ENCODE measurements at regions not wholly inside any gene's neighbourhood (a gene's known extent, or its start where the extent isn't known, plus 50 kb on each side); places are given as distances from the start of the nearest gene placed in this dataset.
"Not testable (repeated sequence)": the region's sequence is repeated elsewhere in the genome, so short reads cannot be mapped to it uniquely, and the experiment has no call there.

- no peak overlapping the region for H3K4me3 ChIP-seq
- H3K27ac ChIP-seq: no peak overlapping the region
- H3K4me1 ChIP-seq: no peaks in the 10 kb centered on the region
- no peaks in the 10 kb centered on the region for H3K9me3 ChIP-seq (replicated peaks in 1 of 11)
- H3K27me3 ChIP-seq: no peaks in the 10 kb centered on the region
- H4K20me1 ChIP-seq: no peaks in the 10 kb centered on the region
- no peak for TF ChIP-seq Cebpa-rat (IDR thresholded peaks at IDR 0.05)
- H3K9ac ChIP-seq: no peak overlapping the region
- H3K4me2 ChIP-seq: no peak overlapping the region
- H3K36me3 ChIP-seq: no peaks in the 10 kb centered on the region
Observed at GRCh38 chr2:193240752-193241151, 1046.0 kb upstream of the TMEFF2 start.

GRCh38 chr2:193231634-193232033 lies 1036.9 kb upstream of the TMEFF2 start:
- no peak overlapping the region for H3K4me3 ChIP-seq
- no peaks in the 10 kb centered on the region for H4K20me1 ChIP-seq
- H3K27ac ChIP-seq: no peak overlapping the region
- TF ChIP-seq Cebpa-rat (IDR thresholded peaks at IDR 0.05): no peak
- H3K36me3 ChIP-seq: no peaks in the 10 kb centered on the region
- H3K9me3 ChIP-seq (replicated peaks in 1 of 11): no peaks in the 10 kb centered on the region
- H3K9ac ChIP-seq: no peak overlapping the region
- H3K4me1 ChIP-seq: no peaks in the 10 kb centered on the region
- no peaks in the 10 kb centered on the region for H3K27me3 ChIP-seq
- H3K4me2 ChIP-seq: no peak overlapping the region; a peak in 1 of 22 replicates

GRCh38 chr2:193228276-193228675 lies 1033.5 kb upstream of the TMEFF2 start:
- H4K20me1 ChIP-seq: no peaks in the 10 kb centered on the region
- H3K9ac ChIP-seq: no peak overlapping the region
- H3K27ac ChIP-seq: no peak overlapping the region
- no peaks in the 10 kb centered on the region for H3K4me1 ChIP-seq
- no peaks in the 10 kb centered on the region for H3K9me3 ChIP-seq (replicated peaks in 1 of 11)
- no peak for TF ChIP-seq Cebpa-rat (IDR thresholded peaks at IDR 0.05)
- H3K4me2 ChIP-seq: no peak overlapping the region
- no peaks in the 10 kb centered on the region for H3K27me3 ChIP-seq
- no peak overlapping the region for H3K4me3 ChIP-seq
- H3K36me3 ChIP-seq: no peaks in the 10 kb centered on the region

GRCh38 chr2:193222454-193222853 lies 1027.7 kb upstream of the TMEFF2 start:
- no peak for TF ChIP-seq Cebpa-rat (IDR thresholded peaks at IDR 0.05)
- H3K27ac ChIP-seq: no peak overlapping the region
- no peak overlapping the region for H3K9ac ChIP-seq
- H3K9me3 ChIP-seq (replicated peaks in 1 of 11): no peaks in the 10 kb centered on the region
- H4K20me1 ChIP-seq: no peaks in the 10 kb centered on the region
- H3K36me3 ChIP-seq: no peaks in the 10 kb centered on the region
- H3K4me1 ChIP-seq: no peaks in the 10 kb centered on the region
- H3K4me2 ChIP-seq: no peak overlapping the region
- no peak overlapping the region for H3K4me3 ChIP-seq
- no peaks in the 10 kb centered on the region for H3K27me3 ChIP-seq

- H3K4me1 ChIP-seq: no peaks in the 10 kb centered on the region
- H3K9ac ChIP-seq: no peak overlapping the region
- no peaks in the 10 kb centered on the region for H3K9me3 ChIP-seq (replicated peaks in 1 of 11)
- no peak overlapping the region for H3K4me3 ChIP-seq
- H3K27me3 ChIP-seq: no peaks in the 10 kb centered on the region
- H3K36me3 ChIP-seq: no peaks in the 10 kb centered on the region
- no peak overlapping the region for H3K27ac ChIP-seq
- H3K4me2 ChIP-seq: no peak overlapping the region
- no peak for TF ChIP-seq Cebpa-rat (IDR thresholded peaks at IDR 0.05)
- H4K20me1 ChIP-seq: no peaks in the 10 kb centered on the region
Observed at GRCh38 chr2:193219413-193219812, 1024.7 kb upstream of the TMEFF2 start.

GRCh38 chr2:193201583-193201982 lies 1006.9 kb upstream of the TMEFF2 start:
- Histone ChIP-seq H3K27me3 (no peaks in the 10 kb centered on the region), H3K9ac (no peak overlapping the region), H3K4me3 (no peak overlapping the region), H3K4me1 (no peaks in the 10 kb centered on the region), H3K36me3 (no peaks in the 10 kb centered on the region), H3K27ac (no peak overlapping the region), H3K4me2 (no peak overlapping the region), H3K9me3 (replicated peaks in 1 of 11) (peaks cover 0 to 11% (median 0%) of the 10 kb centered on the region in 11 experiments; a peak in 3 of 22 replicates), H4K20me1 (no peaks in the 10 kb centered on the region)
- no peak for TF ChIP-seq Cebpa-rat (IDR thresholded peaks at IDR 0.05)

GRCh38 chr2:193199322-193199721 lies 1004.6 kb upstream of the TMEFF2 start:
- H4K20me1 ChIP-seq: no peaks in the 10 kb centered on the region
- no peak overlapping the region for H3K9ac ChIP-seq
- no peaks in the 10 kb centered on the region for H3K27me3 ChIP-seq
- no peaks in the 10 kb centered on the region for H3K36me3 ChIP-seq
- TF ChIP-seq Cebpa-rat (IDR thresholded peaks at IDR 0.05): no peak
- H3K27ac ChIP-seq: no peak overlapping the region
- H3K4me1 ChIP-seq: no peaks in the 10 kb centered on the region
- H3K4me2 ChIP-seq: no peak overlapping the region
- H3K9me3 ChIP-seq (replicated peaks in 1 of 11): peaks cover 0 to 11% (median 0%) of the 10 kb centered on the region in 11 experiments; a peak in 3 of 22 replicates
- no peak overlapping the region for H3K4me3 ChIP-seq

GRCh38 chr2:193187816-193188215 lies 993.1 kb upstream of the TMEFF2 start:
- H3K4me3 ChIP-seq: no peak overlapping the region
- TF ChIP-seq Cebpa-rat (IDR thresholded peaks at IDR 0.05): no peak

GRCh38 chr2:193170981-193171380 lies 976.2 kb upstream of the TMEFF2 start:
- H3K36me3 ChIP-seq; H3K9ac ChIP-seq; H3K27me3 ChIP-seq; H3K27ac ChIP-seq; H3K4me3 ChIP-seq; H3K9me3 ChIP-seq (replicated peaks in 1 of 11); H3K4me1 ChIP-seq; H3K4me2 ChIP-seq; H4K20me1 ChIP-seq: not testable (repeated sequence)

More at GRCh38 chr2:193187816-193188215, 993.1 kb upstream of the TMEFF2 start:
- H3K9ac ChIP-seq: no peak overlapping the region
- no peaks in the 10 kb centered on the region for H3K36me3 ChIP-seq
- H4K20me1 ChIP-seq: no peaks in the 10 kb centered on the region
- H3K9me3 ChIP-seq (replicated peaks in 1 of 11): no peaks in the 10 kb centered on the region
- H3K4me1 ChIP-seq: no peaks in the 10 kb centered on the region; a peak in 1 of 20 replicates
- peak overlapping the region in 5 of 11 experiments; percentile 28 to 36 (median 29); a peak in 9 of 22 replicates for H3K4me2 ChIP-seq
- no peak overlapping the region for H3K27ac ChIP-seq
- H3K27me3 ChIP-seq: no peaks in the 10 kb centered on the region

GRCh38 chr2:193156480-193156879 lies 961.7 kb upstream of the TMEFF2 start:
- Histone ChIP-seq H4K20me1 (no peaks in the 10 kb centered on the region), H3K4me2 (no peak overlapping the region), H3K27ac (no peak overlapping the region), H3K9ac (no peak overlapping the region), H3K4me1 (no peaks in the 10 kb centered on the region), H3K4me3 (no peak overlapping the region), H3K36me3 (no peaks in the 10 kb centered on the region), H3K27me3 (no peaks in the 10 kb centered on the region), H3K9me3 (replicated peaks in 1 of 11) (no peaks in the 10 kb centered on the region)
- no peak for TF ChIP-seq Cebpa-rat (IDR thresholded peaks at IDR 0.05)

- Histone ChIP-seq H3K27ac (no peak overlapping the region), H3K4me1 (no peaks in the 10 kb centered on the region), H3K27me3 (no peaks in the 10 kb centered on the region), H4K20me1 (no peaks in the 10 kb centered on the region), H3K36me3 (no peaks in the 10 kb centered on the region), H3K4me2 (no peak overlapping the region), H3K9ac (no peak overlapping the region), H3K9me3 (replicated peaks in 1 of 11) (no peaks in the 10 kb centered on the region), H3K4me3 (no peak overlapping the region)
- no peak for TF ChIP-seq Cebpa-rat (IDR thresholded peaks at IDR 0.05)
Observed at GRCh38 chr2:193154076-193154475, 959.3 kb upstream of the TMEFF2 start.
